IMR-90 (cell line): ENCODE measurements at regions not wholly inside any gene's neighbourhood (a gene's known extent, or its start where the extent isn't known, plus 50 kb on each side); places are given as distances from the start of the nearest gene placed in this dataset.
A peak's percentile ranks its signal among the peaks of the same experiment; 100 is the strongest.
"Not testable (repeated sequence)": the region's sequence is repeated elsewhere in the genome, so short reads cannot be mapped to it uniquely, and the experiment has no call there.

Source experiments
- ATAC-seq: fragments of 200-7000 bp; cut with Tn5 transposase; 2 replicates; pipeline ENCODE4 v1.9.1; 2020; ENCODE audit warnings: low read depth, mild to moderate bottlenecking, moderate library complexity
- BruUV-seq: library from RNA; stranded (reverse); fragments of 400-500 nt; replicated peaks from 2 replicates; lab custom pipeline; 2021; lab: Mats Ljungman, UMichigan
- CTCF ChIA-PET: fragments of 300-600 bp; formaldehyde crosslinking; extraction: SDS; loops from one replicate; lab custom pipeline; 2021; ENCODE audit warnings: antibody characterized with exemption; lab: Yijun Ruan, JAX
- POLR2A ChIA-PET: fragments of 300-600 bp; sonication (Branson Sonifier 250); formaldehyde crosslinking; loops from one replicate; lab custom pipeline; 2022; ENCODE audit warnings: antibody characterized with exemption; ENCODE audit not compliant: unreplicated experiment; lab: Charles Lee
- DNase-seq: peaks from one replicate; pipeline ENCODE4 v3.0.0; 2013
- H2AFZ ChIP-seq: replicated peaks from 2 replicates; pipeline ENCODE3; 2013; ENCODE audit warnings: low read length, mild to moderate bottlenecking; ENCODE audit not compliant: poor library complexity
- H2AK5ac ChIP-seq: 2 replicates; pipeline ENCODE4 v1.6.1; 2013; ENCODE audit warnings: low read depth, low read length, inconsistent platforms
- H2AK9ac ChIP-seq: replicated peaks from 2 replicates; pipeline ENCODE3; 2013; ENCODE audit warnings: mild to moderate bottlenecking, low read depth, low read length, moderate library complexity; ENCODE audit not compliant: poor library complexity
- H2BK120ac ChIP-seq: 2 replicates; pipeline ENCODE4 v1.6.1; 2013; ENCODE audit warnings: low read depth, low read length, inconsistent platforms
- H2BK15ac ChIP-seq: 3 replicates; pipeline ENCODE4 v1.6.1; 2013; ENCODE audit warnings: low read depth, low read length, inconsistent platforms
- H2BK20ac ChIP-seq: 2 replicates; pipeline ENCODE4 v1.6.1; 2013; ENCODE audit warnings: low read depth, mild to moderate bottlenecking, inconsistent platforms, low read length, moderate library complexity
- H2BK5ac ChIP-seq: 2 replicates; pipeline ENCODE4 v1.6.1; 2013; ENCODE audit warnings: mild to moderate bottlenecking, low read depth, low read length, inconsistent platforms; ENCODE audit not compliant: poor library complexity, severe bottlenecking
- H3K14ac ChIP-seq: replicated peaks from 2 replicates; pipeline ENCODE4 v1.6.1; 2013; ENCODE audit warnings: low read depth, low read length, inconsistent platforms
- H3K18ac ChIP-seq: 2 replicates; pipeline ENCODE4 v1.6.1; 2013; ENCODE audit warnings: low read depth, low read length, control low read depth
- H3K23ac ChIP-seq: 2 replicates; pipeline ENCODE4 v1.6.1; 2013; ENCODE audit warnings: low read depth, low read length, inconsistent platforms
- H3K27ac ChIP-seq: 2 replicates; pipeline ENCODE4 v1.5.1; 2013; ENCODE audit warnings: mild to moderate bottlenecking, control low read depth, low read length; ENCODE audit not compliant: insufficient read depth
- H3K27me3 ChIP-seq: 2 replicates; pipeline ENCODE4 v1.6.1; 2013; ENCODE audit warnings: low read length; ENCODE audit not compliant: control insufficient read depth, insufficient read depth
- H3K36me3 ChIP-seq: 2 replicates; pipeline ENCODE4 v1.6.1; 2013; ENCODE audit warnings: low read length, mixed read lengths; ENCODE audit not compliant: control insufficient read depth, insufficient read depth
- H3K4ac ChIP-seq: 2 replicates; pipeline ENCODE4 v1.6.1; 2013; ENCODE audit warnings: low read depth, low read length, inconsistent platforms
- H3K4me1 ChIP-seq: 2 replicates; pipeline ENCODE4 v1.6.1; 2013; ENCODE audit warnings: low read length, mixed read lengths; ENCODE audit not compliant: control insufficient read depth, insufficient read depth
- H3K4me2 ChIP-seq: 2 replicates; pipeline ENCODE4 v1.6.1; 2013; ENCODE audit warnings: low read depth, mild to moderate bottlenecking, control low read depth, low read length, moderate library complexity
- H3K4me3 ChIP-seq: 2 replicates; pipeline ENCODE4 v1.5.1; 2013; ENCODE audit warnings: low read depth, mild to moderate bottlenecking, control low read depth, low read length, moderate library complexity; ENCODE audit not compliant: insufficient read depth
- H3K56ac ChIP-seq: 2 replicates; pipeline ENCODE4 v1.6.1; 2013; ENCODE audit warnings: low read length, inconsistent platforms; ENCODE audit not compliant: insufficient read depth; ENCODE audit errors: extremely low read depth
- H3K79me1 ChIP-seq, 2 experiments: 2 replicates each; pipeline ENCODE4 v1.6.1; 2013; ENCODE audit warnings: low read length in 2 of 2, inconsistent platforms in 1 of 2, low read depth in 1 of 2
- H3K9ac ChIP-seq: 2 replicates; pipeline ENCODE4 v1.6.1; 2013; ENCODE audit warnings: low read depth, low read length, control low read depth
- H3K9me1 ChIP-seq: 2 replicates; pipeline ENCODE4 v1.6.1; 2013; ENCODE audit warnings: low read length, inconsistent platforms; ENCODE audit not compliant: insufficient read depth
- H3K9me3 ChIP-seq: 2 replicates; pipeline ENCODE4 v1.6.1; 2013; ENCODE audit warnings: low read length; ENCODE audit not compliant: control insufficient read depth, insufficient read depth
- H4K20me1 ChIP-seq: 2 replicates; pipeline ENCODE4 v1.6.1; 2013; ENCODE audit warnings: low read length, inconsistent platforms; ENCODE audit not compliant: insufficient read depth
- H4K5ac ChIP-seq: 2 replicates; pipeline ENCODE4 v1.6.1; 2013; ENCODE audit warnings: mild to moderate bottlenecking, low read depth, low read length, control low read depth
- H4K8ac ChIP-seq, 2 experiments: 2 replicates each; pipeline ENCODE4 v1.6.1; 2013; ENCODE audit warnings: low read depth in 2 of 2, low read length in 2 of 2, control low read depth in 1 of 2, inconsistent platforms in 1 of 2
- H4K91ac ChIP-seq: 2 replicates; pipeline ENCODE4 v1.6.1; 2013; ENCODE audit warnings: low read depth, low read length, inconsistent platforms; ENCODE audit not compliant: insufficient read depth
- CHD1 ChIP-seq: IDR thresholded peaks from 2 replicates; pipeline ENCODE4 v1.6.1; 2012; ENCODE audit warnings: low read depth, low read length, improper control_type of control experiment
- ELK1 ChIP-seq: fragments of 150-350 bp; IDR thresholded peaks from 2 replicates; pipeline ENCODE4 v1.6.1; 2016; ENCODE audit warnings: low read depth, mild to moderate bottlenecking, low read length, moderate library complexity, borderline replicate concordance
- MAFK ChIP-seq: IDR thresholded peaks from 2 replicates; pipeline ENCODE4 v1.6.1; 2012; ENCODE audit warnings: low read depth, low read length, improper control_type of control experiment
- MAZ ChIP-seq: IDR thresholded peaks from 2 replicates; pipeline ENCODE4 v1.6.1; 2012; ENCODE audit warnings: low read depth, mild to moderate bottlenecking, low read length, improper control_type of control experiment, moderate library complexity, borderline replicate concordance
- WGBS, 2 experiments: methylation state at CpG; one replicate each; pipeline versions ENCODE4 v1.1.5 to v1.1.7; 2013; ENCODE audit warnings: missing lambda C conversion rate in 2 of 2; ENCODE audit not compliant: insufficient read length in 1 of 2; ENCODE audit errors: extremely low coverage in 2 of 2; 5-methylcytosine and 5-hydroxymethylcytosine counted together
- dilution Hi-C: fragments of 300-500 bp; cut with HindIII; formaldehyde crosslinking; loops from one replicate; pipeline ENCODE4 v1.14.3; 2018; ENCODE audit warnings: low sequenced_read_pairs; ENCODE audit not compliant: unreplicated experiment
- in situ Hi-C: fragments of 300-500 bp; cut with MboI; formaldehyde crosslinking; loops from 3 replicates; pipeline ENCODE4 v1.14.3; 2019; ENCODE audit warnings: low sequenced_read_pairs, inconsistent platforms, mixed read lengths
- intact Hi-C: fragments of 100-400 bp; cut with micrococcal nuclease; formaldehyde crosslinking; loops from 2 replicates; pipeline ENCODE4 v1.10.0; 2022

DNA sequence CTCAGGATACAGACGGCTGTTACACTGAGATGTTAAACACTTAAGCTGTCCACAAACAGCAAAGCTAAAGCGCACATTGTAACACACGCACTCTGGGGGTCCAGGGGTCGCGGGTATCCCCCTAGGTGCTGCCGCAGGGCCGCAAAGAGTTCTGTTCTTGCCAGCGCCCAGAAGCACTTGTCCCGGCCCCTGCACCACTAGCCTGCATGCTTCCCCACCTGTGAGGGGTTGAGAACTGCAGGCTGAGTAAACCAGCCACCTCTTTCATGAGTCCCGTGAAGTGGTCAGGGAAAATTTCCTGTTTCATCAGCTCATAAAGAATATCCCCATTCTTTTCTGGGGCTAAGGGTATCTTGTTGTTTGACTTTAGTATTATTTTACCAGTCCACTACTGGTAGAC, 154.4 kb upstream of the FBXL17 start:
- Histone ChIP-seq H3K36me3 (no peaks in the 10 kb centered on the region), H3K23ac (no peak overlapping the region), H2AK5ac (no peak overlapping the region), H3K9me1 (no peaks in the 10 kb centered on the region), H3K14ac (no peak overlapping the region), H4K5ac (no peak overlapping the region), H2BK20ac (no peak overlapping the region), H3K79me1 (no peaks in the 10 kb centered on the region), H3K18ac (no peak overlapping the region), H2AFZ (no peak overlapping the region), H3K56ac (no peak overlapping the region), H2BK120ac (0 out of 2 replicates have a peak overlapping the region, but pooled peaks have one; percentile 17), H3K4me2 (no peak overlapping the region), H3K27ac (no peak overlapping the region), H3K27me3 (no peaks in the 10 kb centered on the region), H3K4me3 (no peak overlapping the region), H2BK15ac (no peak overlapping the region), H4K91ac (peak overlapping the region; percentile 13; the same call in 1 of the 2 replicates), H4K20me1 (no peaks in the 10 kb centered on the region), H4K8ac (no peak overlapping the region), H3K4ac (no peak overlapping the region), H3K9me3 (no peaks in the 10 kb centered on the region), H3K4me1 (peaks cover 8% of the 10 kb centered on the region), H2BK5ac (no peak overlapping the region), H2AK9ac (no peak overlapping the region), H3K9ac (no peak overlapping the region)
- ChIA-PET CTCF (no interaction called here), POLR2A (no interaction called here)
- dilution Hi-C loops, result no loop called here
- WGBS, 2 experiments, result 33% methylated on average over 1 of the region's 10 CpGs; no CpG with 5 or more reads in 1 of the 2 experiments
- intact Hi-C loops, result no loop called here
- no peak for ATAC-seq
- no TSS peak for BruUV-seq
- TF ChIP-seq MAZ (no peak), CHD1 (no peak), MAFK (no peak), ELK1 (no peak)
- DNase-seq, result no peak
- in situ Hi-C loops, result no loop called here

GRCh38 chr5:108532129-108532445, 150.2 kb upstream of the FBXL17 start:
- peak overlapping the region; percentile 65; the same call in 1 of the 2 replicates for H3K14ac ChIP-seq
- H4K8ac ChIP-seq, result peak overlapping the region; percentile 90 to 96; a peak in 3 of 4 replicates
- H2AK9ac ChIP-seq, H2AFZ ChIP-seq, H3K9ac ChIP-seq, POLR2A ChIA-PET, dilution Hi-C loops, H3K9me1 ChIP-seq, H3K9me3 ChIP-seq, BruUV-seq, in situ Hi-C loops, H3K4me2 ChIP-seq, H4K20me1 ChIP-seq, H3K27me3 ChIP-seq, H3K36me3 ChIP-seq, DNase-seq, H3K79me1 ChIP-seq, H3K4me3 ChIP-seq: not testable (repeated sequence)
- intact Hi-C loops, result loop anchor here (1.0 kb wide), 1 partner anchor 28 kb away; no protein-coding TSS in a partner anchor
- H3K27ac ChIP-seq, result peak overlapping the region; percentile 26; the same call in 1 of the 2 replicates
- peak overlapping the region; percentile 98 for H4K5ac ChIP-seq
- peak overlapping the region; percentile 85; the same call in 1 of the 3 replicates for H2BK15ac ChIP-seq
- H4K91ac ChIP-seq, result peak overlapping the region; percentile 94
- H3K4ac ChIP-seq, result peak overlapping the region; percentile 92
- no CpG with 5 or more reads among the region's 1 CpG for WGBS, 2 experiments
- peak overlapping the region; percentile 48; the same call in 1 of the 2 replicates for H3K23ac ChIP-seq
- H3K18ac ChIP-seq, result peak overlapping the region; percentile 95
- H2BK20ac ChIP-seq, result peak overlapping the region; percentile 76
- peaks cover 18% of the 10 kb centered on the region for H3K4me1 ChIP-seq
- CTCF ChIA-PET, result interaction anchor here (0.5 to 0.6 kb wide), 2 partner anchors 484 to 920 kb away, joined by 3 read pairs; no protein-coding TSS in a partner anchor
- H2BK5ac ChIP-seq, result peak overlapping the region; percentile 99
- peak overlapping the region; percentile 50; the same call in 1 of the 2 replicates for H2AK5ac ChIP-seq
- H3K56ac ChIP-seq, result peak overlapping the region; percentile 47; the same call in 1 of the 2 replicates
- peak overlapping the region; percentile 99 for H2BK120ac ChIP-seq
- ATAC-seq, result 0 out of 2 replicates have a peak, but pooled peaks have one; percentile 3
